ENCODE measurements at regions not wholly inside any gene's neighbourhood (a gene's known extent, or its start where the extent isn't known, plus 50 kb on each side); places are given as distances from the start of the nearest gene placed in this dataset.

DNA sequence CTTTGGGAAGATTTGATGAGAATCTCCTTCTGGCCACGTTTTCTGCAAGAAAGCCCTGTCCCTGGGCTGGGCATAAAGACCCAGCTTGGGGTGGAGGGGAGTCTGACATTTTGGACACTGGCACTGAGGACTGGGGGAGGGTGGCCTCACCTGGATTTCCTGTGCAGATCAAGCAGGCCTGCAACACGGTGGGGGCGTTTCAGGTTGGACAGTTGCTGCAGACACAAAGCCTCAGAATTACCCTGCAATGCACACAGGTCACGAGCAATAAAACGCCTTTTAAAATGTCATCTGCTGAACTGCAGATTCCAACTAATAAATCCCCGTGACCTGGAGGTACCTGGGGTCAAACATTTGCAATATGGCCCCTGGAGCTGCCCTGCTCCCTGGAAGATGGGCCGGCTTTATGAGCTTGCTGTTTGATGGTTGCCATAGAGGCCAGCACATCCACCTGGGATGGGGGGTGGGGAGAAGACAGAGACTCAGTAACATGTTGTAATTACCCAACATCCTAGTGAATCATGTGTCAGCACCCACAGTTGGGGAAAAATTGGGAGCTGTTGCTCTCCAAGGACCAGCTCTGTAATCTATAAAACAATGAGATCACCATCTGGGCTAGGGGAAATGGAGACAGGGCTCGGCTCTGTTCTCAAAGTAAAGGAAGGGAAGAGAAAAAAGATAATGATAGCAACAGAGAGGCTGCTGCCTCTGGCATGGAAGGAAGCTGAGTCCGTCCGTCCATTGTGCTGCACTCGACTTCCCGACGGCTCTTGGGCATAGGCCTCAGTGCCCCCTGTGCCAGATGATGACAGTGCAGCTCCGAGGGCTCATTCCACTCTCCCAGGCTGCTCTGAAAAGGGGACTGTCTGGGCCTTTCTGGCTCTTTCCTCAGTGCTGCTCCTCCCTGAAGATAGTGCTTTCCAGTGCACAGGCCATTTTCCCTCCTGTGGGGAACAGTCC is 340.3 kb downstream of the CYRIA start:
- Histone ChIP-seq H3K9me3 (ENCODE audit: insufficient read depth, low read length) (no peaks in the 10 kb centered on the region), H3K27ac (ENCODE audit: low read depth, low read length) (no peak overlapping the region), H3K27me3 (ENCODE audit: low read length) (no peaks in the 10 kb centered on the region), H3K9ac (ENCODE audit: low read length) (no peak overlapping the region), H3K79me2 (ENCODE audit: insufficient read depth, low read length) (no peaks in the 10 kb centered on the region), H3K9me2 (replicated peaks; ENCODE audit: insufficient read depth, low read length) (no peaks in the 10 kb centered on the region), H3F3A (ENCODE audit: insufficient read depth) (no peaks in the 10 kb centered on the region), H2AFZ (ENCODE audit: low read depth, low read length, severe bottlenecking) (no peak overlapping the region), H3K4me2 (ENCODE audit: low read depth, low read length, poor library complexity, severe bottlenecking) (no peak overlapping the region), H3K36me3 (ENCODE audit: low read length) (no peaks in the 10 kb centered on the region), H3K4me3 (ENCODE audit: insufficient read depth, low read length, poor library complexity, severe bottlenecking) (no peak overlapping the region), H4K20me1 (ENCODE audit: low read depth, low read length) (no peaks in the 10 kb centered on the region)
- TF ChIP-seq EZH2phosphoT487 (conservative IDR thresholded peaks at IDR 0.05; ENCODE audit: low read length), result no peak
- TF ChIP-seq, protein P1, sequence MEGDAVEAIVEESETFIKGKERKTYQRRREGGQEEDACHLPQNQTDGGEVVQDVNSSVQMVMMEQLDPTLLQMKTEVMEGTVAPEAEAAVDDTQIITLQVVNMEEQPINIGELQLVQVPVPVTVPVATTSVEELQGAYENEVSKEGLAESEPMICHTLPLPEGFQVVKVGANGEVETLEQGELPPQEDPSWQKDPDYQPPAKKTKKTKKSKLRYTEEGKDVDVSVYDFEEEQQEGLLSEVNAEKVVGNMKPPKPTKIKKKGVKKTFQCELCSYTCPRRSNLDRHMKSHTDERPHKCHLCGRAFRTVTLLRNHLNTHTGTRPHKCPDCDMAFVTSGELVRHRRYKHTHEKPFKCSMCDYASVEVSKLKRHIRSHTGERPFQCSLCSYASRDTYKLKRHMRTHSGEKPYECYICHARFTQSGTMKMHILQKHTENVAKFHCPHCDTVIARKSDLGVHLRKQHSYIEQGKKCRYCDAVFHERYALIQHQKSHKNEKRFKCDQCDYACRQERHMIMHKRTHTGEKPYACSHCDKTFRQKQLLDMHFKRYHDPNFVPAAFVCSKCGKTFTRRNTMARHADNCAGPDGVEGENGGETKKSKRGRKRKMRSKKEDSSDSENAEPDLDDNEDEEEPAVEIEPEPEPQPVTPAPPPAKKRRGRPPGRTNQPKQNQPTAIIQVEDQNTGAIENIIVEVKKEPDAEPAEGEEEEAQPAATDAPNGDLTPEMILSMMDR (IDR thresholded peaks at IDR 0.05; ENCODE audit: insufficient read depth, low read length, poor library complexity, severe bottlenecking), result no peak

DNA sequence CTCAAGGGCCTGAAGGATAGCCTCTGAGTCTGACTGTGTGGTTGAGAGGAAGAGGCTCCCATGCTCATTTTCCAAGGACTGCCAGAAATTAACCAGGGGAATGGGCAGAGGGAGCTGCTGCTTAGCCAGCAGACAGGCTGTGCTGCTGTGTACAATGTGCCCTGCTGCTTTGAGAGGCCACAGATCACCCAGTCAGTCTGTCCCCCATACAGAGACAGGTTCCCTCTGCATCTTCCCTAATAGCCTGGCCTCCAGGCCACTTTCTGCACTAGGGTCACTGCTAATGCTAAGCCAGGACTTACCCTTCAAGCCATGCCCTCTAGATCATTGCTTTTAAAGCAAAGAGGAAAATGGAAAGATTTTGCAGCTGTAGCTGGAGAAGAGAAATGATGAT is 341.1 kb downstream of the CYRIA start:
- Histone ChIP-seq H3K9ac (ENCODE audit: low read length) (no peak overlapping the region), H3K9me3 (ENCODE audit: insufficient read depth, low read length) (no peaks in the 10 kb centered on the region), H3K27me3 (ENCODE audit: low read length) (no peaks in the 10 kb centered on the region), H3F3A (ENCODE audit: insufficient read depth) (no peaks in the 10 kb centered on the region), H4K20me1 (ENCODE audit: low read depth, low read length) (no peaks in the 10 kb centered on the region), H3K9me2 (replicated peaks; ENCODE audit: insufficient read depth, low read length) (no peaks in the 10 kb centered on the region), H3K36me3 (ENCODE audit: low read length) (no peaks in the 10 kb centered on the region), H3K4me3 (ENCODE audit: insufficient read depth, low read length, poor library complexity, severe bottlenecking) (no peak overlapping the region), H3K79me2 (ENCODE audit: insufficient read depth, low read length) (no peaks in the 10 kb centered on the region), H3K4me2 (ENCODE audit: low read depth, low read length, poor library complexity, severe bottlenecking) (no peak overlapping the region), H3K27ac (ENCODE audit: low read depth, low read length) (no peak overlapping the region), H2AFZ (ENCODE audit: low read depth, low read length, severe bottlenecking) (no peak overlapping the region)
- TF ChIP-seq EZH2phosphoT487 (conservative IDR thresholded peaks at IDR 0.05; ENCODE audit: low read length), result no peak
- TF ChIP-seq, protein P1 (IDR thresholded peaks at IDR 0.05; ENCODE audit: insufficient read depth, low read length, poor library complexity, severe bottlenecking), result no peak

DNA sequence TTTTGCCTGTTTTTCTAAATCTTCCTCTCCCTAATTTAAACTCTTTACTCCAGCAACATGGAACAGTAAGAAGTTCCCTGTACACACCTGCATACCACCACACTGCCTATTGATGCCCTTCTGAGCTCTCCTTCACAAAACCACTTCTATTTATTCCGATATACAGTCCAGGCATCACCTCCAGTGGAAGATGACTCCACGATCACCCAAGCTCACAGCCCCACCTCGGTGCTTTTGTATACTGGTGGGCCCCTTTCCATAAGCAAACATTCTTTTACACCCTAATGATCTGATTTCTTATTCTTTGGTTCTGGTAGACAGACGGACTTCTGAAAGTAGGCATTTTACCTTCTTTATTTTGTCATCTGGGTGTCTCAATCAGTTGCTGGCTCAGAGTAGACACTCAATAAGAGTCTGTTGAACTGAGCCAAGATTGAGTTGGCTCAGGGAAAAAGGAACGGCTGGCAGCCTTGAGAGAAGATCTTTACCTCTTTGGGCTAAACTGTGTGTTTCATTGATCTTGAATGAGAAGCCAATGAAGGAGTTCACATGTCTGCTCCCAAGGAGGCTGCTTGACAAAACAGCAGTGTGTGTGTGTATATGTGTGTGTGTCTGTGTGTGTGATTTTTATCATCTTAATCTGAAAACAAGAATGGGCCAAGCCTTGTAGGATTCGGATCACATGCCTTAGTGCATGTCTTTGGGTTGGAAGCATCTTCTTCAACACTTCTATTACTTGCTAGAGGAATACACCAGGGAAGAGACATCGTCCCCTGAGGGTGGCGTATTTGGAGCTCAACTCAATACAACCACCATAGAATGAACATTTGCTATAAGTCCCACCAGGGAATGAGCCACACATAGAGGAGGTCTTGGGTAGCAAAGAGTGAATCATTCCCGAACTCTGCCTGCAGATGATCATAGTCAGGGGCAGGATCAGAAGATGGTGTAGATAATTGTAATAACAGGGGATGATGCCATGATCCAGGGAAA is 341.8 kb downstream of the CYRIA start:
- Histone ChIP-seq H3K4me3 (ENCODE audit: insufficient read depth, low read length, poor library complexity, severe bottlenecking) (no peak overlapping the region), H2AFZ (ENCODE audit: low read depth, low read length, severe bottlenecking) (no peak overlapping the region), H4K20me1 (ENCODE audit: low read depth, low read length) (no peaks in the 10 kb centered on the region), H3K79me2 (ENCODE audit: insufficient read depth, low read length) (no peaks in the 10 kb centered on the region), H3K4me2 (ENCODE audit: low read depth, low read length, poor library complexity, severe bottlenecking) (no peak overlapping the region), H3K9me3 (ENCODE audit: insufficient read depth, low read length) (no peaks in the 10 kb centered on the region), H3K9ac (ENCODE audit: low read length) (no peak overlapping the region), H3F3A (ENCODE audit: insufficient read depth) (no peaks in the 10 kb centered on the region), H3K36me3 (ENCODE audit: low read length) (no peaks in the 10 kb centered on the region), H3K9me2 (replicated peaks; ENCODE audit: insufficient read depth, low read length) (no peaks in the 10 kb centered on the region), H3K27me3 (ENCODE audit: low read length) (no peaks in the 10 kb centered on the region), H3K27ac (ENCODE audit: low read depth, low read length) (no peak overlapping the region)
- no peak for TF ChIP-seq EZH2phosphoT487 (conservative IDR thresholded peaks at IDR 0.05; ENCODE audit: low read length)
- TF ChIP-seq, protein P1 (IDR thresholded peaks at IDR 0.05; ENCODE audit: insufficient read depth, low read length, poor library complexity, severe bottlenecking), result no peak
